Upper lobe of right lung (tissue), 1 donor: ENCODE measurements at regions not wholly inside any gene's neighbourhood (a gene's known extent, or its start where the extent isn't known, plus 50 kb on each side); places are given as distances from the start of the nearest gene placed in this dataset.

Experiments used
- ATAC-seq: fragments of 200-7000 bp; cut with Tn5 transposase; one replicate; pipeline ENCODE4 v1.9.1; 2020; ENCODE audit warnings: mild to moderate bottlenecking, moderate library complexity
- DNase-seq: peaks from one replicate; pipeline ENCODE4 v3.0.0-alpha.2; 2020
- H3K27ac ChIP-seq: fragments of 200-600 bp; one replicate; pipeline ENCODE4 v1.8.0; 2022
- H3K27me3 ChIP-seq: fragments of 200-600 bp; one replicate; pipeline ENCODE4 v1.8.0; 2022; ENCODE audit warnings: mild to moderate bottlenecking
- H3K36me3 ChIP-seq: fragments of 200-600 bp; one replicate; pipeline ENCODE4 v1.8.0; 2022
- H3K4me1 ChIP-seq: fragments of 200-600 bp; one replicate; pipeline ENCODE4 v1.8.0; 2022
- H3K4me3 ChIP-seq: fragments of 200-600 bp; one replicate; pipeline ENCODE4 v1.8.0; 2022; ENCODE audit warnings: mild to moderate bottlenecking
- H3K9me3 ChIP-seq: fragments of 200-600 bp; one replicate; pipeline ENCODE4 v1.8.0; 2022
- CTCF ChIP-seq: fragments of 200-600 bp; IDR thresholded peaks from one replicate; pipeline ENCODE4 v1.8.0; 2022; ENCODE audit warnings: antibody characterized with exemption
- intact Hi-C: fragments of 100-400 bp; cut with DNase I; formaldehyde crosslinking; loops from one replicate; pipeline ENCODE4 v1.11.0; 2022
- donor health status: DM: no; HTN: yes; CAD: no; lungs with severe emphysema.

DNA sequence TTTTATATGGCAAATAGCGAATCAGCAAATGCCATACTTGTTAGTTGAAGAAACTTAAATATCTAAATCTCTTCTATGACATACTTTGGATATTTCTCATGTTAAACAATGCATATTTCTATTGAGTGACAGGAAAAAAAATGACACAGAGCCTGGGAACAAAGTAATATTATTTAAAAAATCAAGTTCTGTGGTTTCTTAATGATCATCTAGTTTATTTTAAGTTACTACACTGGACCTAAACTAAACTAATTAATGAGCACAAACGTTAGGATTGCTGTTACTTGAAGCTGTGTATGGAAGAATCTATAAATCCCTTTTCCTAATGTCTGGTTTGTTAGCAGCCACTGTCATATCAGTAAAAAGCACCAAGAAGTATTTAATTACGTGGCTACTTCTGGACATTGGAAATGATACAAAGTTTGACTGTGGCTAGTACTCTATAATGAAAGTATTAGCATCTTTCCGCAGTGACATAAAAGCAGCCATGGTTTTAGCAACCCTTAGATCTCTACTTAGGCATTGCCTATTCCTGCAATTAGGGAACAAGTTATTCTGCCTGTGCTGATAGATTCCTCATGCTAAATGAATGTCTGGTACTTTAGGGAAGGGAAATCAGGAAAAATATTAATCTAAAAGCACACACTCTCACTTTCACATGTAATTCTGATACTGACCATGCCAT lies 981.7 kb upstream of the B3GALT2 start:
- Histone ChIP-seq H3K9me3 (no peaks in the 10 kb centered on the region), H3K27ac (no peak overlapping the region), H3K4me3 (no peak overlapping the region), H3K27me3 (no peaks in the 10 kb centered on the region), H3K4me1 (no peaks in the 10 kb centered on the region), H3K36me3 (no peaks in the 10 kb centered on the region)
- DNase-seq (no peak), ATAC-seq (no peak)
- intact Hi-C loops: no loop called here
- no peak for TF ChIP-seq CTCF

GRCh38 chr1:194164755-194165154 lies 978.3 kb upstream of the B3GALT2 start:
- Histone ChIP-seq H3K4me3 (no peak overlapping the region), H3K36me3 (no peaks in the 10 kb centered on the region), H3K27ac (no peak overlapping the region), H3K4me1 (no peaks in the 10 kb centered on the region), H3K27me3 (no peaks in the 10 kb centered on the region), H3K9me3 (no peaks in the 10 kb centered on the region)
- ATAC-seq (no peak), DNase-seq (no peak)
- intact Hi-C loops: no loop called here
- TF ChIP-seq CTCF: no peak

DNA sequence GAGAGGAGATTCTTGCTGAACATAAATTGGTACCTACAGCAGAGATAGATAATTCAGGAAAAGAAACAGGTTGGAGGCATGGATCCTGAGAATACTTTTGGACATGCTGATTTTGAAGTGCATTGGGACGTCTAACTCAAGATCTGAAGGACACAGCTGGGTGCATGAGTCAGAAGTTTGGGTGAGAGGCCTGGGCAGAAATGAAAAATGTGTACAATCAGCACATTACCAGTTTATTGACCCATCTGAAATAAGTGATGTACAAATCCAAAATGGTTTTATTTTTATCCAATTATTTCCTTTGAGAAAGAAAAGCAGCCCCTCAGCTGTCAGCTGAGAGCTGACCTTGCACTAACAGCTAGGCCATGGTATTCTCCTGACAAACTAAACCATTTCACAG lies 975.2 kb upstream of the B3GALT2 start:
- Histone ChIP-seq H3K27me3 (no peaks in the 10 kb centered on the region), H3K9me3 (no peaks in the 10 kb centered on the region), H3K36me3 (no peaks in the 10 kb centered on the region), H3K4me1 (no peaks in the 10 kb centered on the region), H3K27ac (no peak overlapping the region), H3K4me3 (no peak overlapping the region)
- no peak for TF ChIP-seq CTCF
- DNase-seq (no peak), ATAC-seq (no peak)
- intact Hi-C loops: no loop called here

GRCh38 chr1:194159941-194160340 lies 973.5 kb upstream of the B3GALT2 start:
- Histone ChIP-seq H3K27me3 (no peaks in the 10 kb centered on the region), H3K4me3 (no peak overlapping the region), H3K9me3 (no peaks in the 10 kb centered on the region), H3K36me3 (no peaks in the 10 kb centered on the region), H3K4me1 (no peaks in the 10 kb centered on the region), H3K27ac (no peak overlapping the region)
- ATAC-seq (no peak), DNase-seq (no peak)
- intact Hi-C loops: no loop called here
- no peak for TF ChIP-seq CTCF

GRCh38 chr1:194155962-194156361 lies 969.5 kb upstream of the B3GALT2 start:
- no peak for DNase-seq
- intact Hi-C loops: no loop called here
- H3K4me3 ChIP-seq: no peak overlapping the region
- TF ChIP-seq CTCF: no peak
- H3K27ac ChIP-seq: no peak overlapping the region
- no peaks in the 10 kb centered on the region for H3K36me3 ChIP-seq
- no peaks in the 10 kb centered on the region for H3K27me3 ChIP-seq
- ATAC-seq: no peak
- H3K4me1 ChIP-seq: no peaks in the 10 kb centered on the region
- H3K9me3 ChIP-seq: no peaks in the 10 kb centered on the region

GRCh38 chr1:194151056-194151455 lies 964.6 kb upstream of the B3GALT2 start:
- no peak overlapping the region for H3K4me3 ChIP-seq
- no peak for TF ChIP-seq CTCF
- no peaks in the 10 kb centered on the region for H3K4me1 ChIP-seq
- no peak overlapping the region for H3K27ac ChIP-seq
- no peaks in the 10 kb centered on the region for H3K27me3 ChIP-seq
- ATAC-seq: no peak
- no peak for DNase-seq
- H3K36me3 ChIP-seq: no peaks in the 10 kb centered on the region
- intact Hi-C loops: no loop called here
- H3K9me3 ChIP-seq: no peaks in the 10 kb centered on the region
